ENCODE measurements at regions not wholly inside any gene's neighbourhood (a gene's known extent, or its start where the extent isn't known, plus 50 kb on each side); places are given as distances from the start of the nearest gene placed in this dataset.

GRCh38 chrX:102018208-102018607 lies 86.4 kb upstream of the ZMAT1 start:
- H3K27ac ChIP-seq: no peak overlapping the region
- TF ChIP-seq ZFX (IDR thresholded peaks at IDR 0.05): no peak
- TF ChIP-seq, protein P1, sequence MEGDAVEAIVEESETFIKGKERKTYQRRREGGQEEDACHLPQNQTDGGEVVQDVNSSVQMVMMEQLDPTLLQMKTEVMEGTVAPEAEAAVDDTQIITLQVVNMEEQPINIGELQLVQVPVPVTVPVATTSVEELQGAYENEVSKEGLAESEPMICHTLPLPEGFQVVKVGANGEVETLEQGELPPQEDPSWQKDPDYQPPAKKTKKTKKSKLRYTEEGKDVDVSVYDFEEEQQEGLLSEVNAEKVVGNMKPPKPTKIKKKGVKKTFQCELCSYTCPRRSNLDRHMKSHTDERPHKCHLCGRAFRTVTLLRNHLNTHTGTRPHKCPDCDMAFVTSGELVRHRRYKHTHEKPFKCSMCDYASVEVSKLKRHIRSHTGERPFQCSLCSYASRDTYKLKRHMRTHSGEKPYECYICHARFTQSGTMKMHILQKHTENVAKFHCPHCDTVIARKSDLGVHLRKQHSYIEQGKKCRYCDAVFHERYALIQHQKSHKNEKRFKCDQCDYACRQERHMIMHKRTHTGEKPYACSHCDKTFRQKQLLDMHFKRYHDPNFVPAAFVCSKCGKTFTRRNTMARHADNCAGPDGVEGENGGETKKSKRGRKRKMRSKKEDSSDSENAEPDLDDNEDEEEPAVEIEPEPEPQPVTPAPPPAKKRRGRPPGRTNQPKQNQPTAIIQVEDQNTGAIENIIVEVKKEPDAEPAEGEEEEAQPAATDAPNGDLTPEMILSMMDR (conservative IDR thresholded peaks at IDR 0.05): no peak

- TF ChIP-seq, protein P1 (conservative IDR thresholded peaks at IDR 0.05): no peak
- no peak overlapping the region for H3K27ac ChIP-seq
These were observed 77.1 kb upstream of the ZMAT1 start for GRCh38 chrX:102008901-102009300.

GRCh38 chrX:101999644-102000539 lies 68.1 kb upstream of the ZMAT1 start:
- TF ChIP-seq, protein P1 (conservative IDR thresholded peaks at IDR 0.05): no peak
- TF ChIP-seq ZFX (IDR thresholded peaks at IDR 0.05): no peak
- H3K27ac ChIP-seq: no peak overlapping the region

DNA sequence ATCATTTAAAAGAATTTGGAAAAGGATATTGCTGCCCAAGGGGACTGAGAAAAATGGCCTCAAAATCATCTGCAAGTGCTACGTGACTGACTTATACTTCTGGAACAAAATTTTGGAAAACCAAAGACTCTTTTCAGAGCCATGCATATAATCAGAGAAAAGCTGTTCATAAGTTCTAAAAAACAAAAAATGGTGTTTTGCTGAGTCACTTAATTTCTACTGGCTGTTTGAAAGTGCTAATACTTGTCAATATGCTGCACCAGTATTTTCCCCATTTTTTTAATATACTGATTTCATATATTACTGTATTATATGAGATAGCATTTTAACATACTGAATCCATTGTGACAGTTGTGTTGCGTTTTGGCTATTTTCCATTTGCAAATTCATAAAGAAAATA lies 61.5 kb upstream of the ZMAT1 start:
- TF ChIP-seq ZFX (IDR thresholded peaks at IDR 0.05): no peak
- TF ChIP-seq, protein P1 (conservative IDR thresholded peaks at IDR 0.05): no peak
- H3K27ac ChIP-seq: no peak overlapping the region

DNA sequence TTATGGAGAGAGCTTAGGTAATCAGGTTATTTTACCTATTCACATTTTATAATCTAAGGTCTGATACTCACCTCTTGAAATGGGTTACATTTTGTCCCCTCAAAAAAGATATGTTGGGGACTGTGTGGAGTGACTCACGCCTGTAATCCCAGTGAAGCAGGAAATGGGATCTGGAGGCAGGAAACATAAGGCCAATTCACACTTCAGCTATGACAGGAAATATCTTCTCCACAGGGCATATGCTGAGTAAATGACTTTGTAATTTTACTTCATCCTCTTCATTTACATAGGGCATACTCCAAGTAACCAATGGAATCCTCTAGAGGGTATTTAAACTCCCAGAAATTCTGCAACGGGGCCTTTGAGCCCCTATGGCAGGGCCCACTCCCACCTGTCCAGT lies 54.8 kb upstream of the ZMAT1 start:
- no peak for TF ChIP-seq ZFX (IDR thresholded peaks at IDR 0.05)
- TF ChIP-seq, protein P1 (conservative IDR thresholded peaks at IDR 0.05): no peak
- H3K27ac ChIP-seq: no peak overlapping the region
